NCI-H510A treated with DMSO at 0.1 percent for 48 hours (cell line): ENCODE measurements at regions not wholly inside any gene's neighbourhood (a gene's known extent, or its start where the extent isn't known, plus 50 kb on each side); places are given as distances from the start of the nearest gene placed in this dataset.
"Not testable (repeated sequence)": the region's sequence is repeated elsewhere in the genome, so short reads cannot be mapped to it uniquely, and the experiment has no call there.

ENCODE experiments used
- DNase-seq: peaks from one replicate; lab custom pipeline; 2025; lab: John Stamatoyannopoulos, UW

DNA sequence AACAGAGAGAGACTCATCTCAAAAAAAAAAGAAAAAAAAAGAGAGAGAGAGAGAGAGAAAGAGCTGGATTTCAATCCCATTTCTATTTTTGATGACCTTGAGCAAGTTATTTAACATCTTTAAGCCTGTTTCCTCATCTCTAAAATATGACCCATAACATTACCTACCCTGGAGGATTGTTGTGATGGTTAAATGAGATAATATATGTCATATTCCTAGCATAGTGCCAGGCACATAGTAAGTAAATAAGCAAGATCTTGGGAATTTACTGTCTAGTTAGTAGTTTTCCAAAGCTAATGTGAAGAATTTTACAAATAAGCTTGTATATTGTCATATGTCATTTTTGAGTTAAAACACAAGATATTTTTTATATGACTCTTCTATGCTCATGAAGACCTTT, 236.5 kb downstream of the PHLDA1 start:
- no peak for DNase-seq

DNA sequence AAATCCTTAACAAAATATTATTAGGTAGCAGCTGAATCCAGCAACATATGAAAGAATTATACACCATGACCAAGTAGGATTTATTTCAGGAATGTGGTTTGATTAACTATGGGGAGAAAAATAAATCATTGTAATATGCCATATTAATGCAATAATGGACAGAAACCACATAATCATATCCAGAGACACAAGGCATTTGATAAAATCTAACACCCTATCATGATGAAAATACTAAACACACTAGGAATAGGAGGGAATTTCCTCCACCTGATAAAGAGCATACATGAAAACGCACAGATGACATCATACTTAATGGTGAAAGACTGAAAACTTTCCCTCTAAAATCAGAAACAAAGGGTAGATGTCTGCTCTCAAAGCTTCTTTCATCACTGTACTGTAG, 238.9 kb downstream of the PHLDA1 start:
- no peak for DNase-seq

DNA sequence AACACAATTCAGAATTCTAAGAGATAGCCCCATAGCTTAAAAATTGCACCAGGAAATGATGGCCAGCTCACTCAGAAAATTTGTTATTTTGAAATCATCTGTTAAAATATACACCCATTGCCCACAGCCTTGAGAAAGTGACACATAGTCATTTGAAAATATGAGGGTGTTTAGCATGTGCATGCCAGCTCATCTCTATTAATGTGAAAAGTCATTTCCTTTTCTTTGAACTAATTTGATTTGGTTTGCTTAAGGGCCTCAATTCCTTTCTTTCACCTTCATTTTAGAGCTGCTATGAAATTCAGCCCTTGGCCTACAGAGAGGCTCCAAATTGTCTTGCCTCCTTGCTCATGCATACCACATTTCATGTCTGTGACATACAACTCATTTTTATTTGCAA, 241.4 kb downstream of the PHLDA1 start:
- no peak for DNase-seq

DNA sequence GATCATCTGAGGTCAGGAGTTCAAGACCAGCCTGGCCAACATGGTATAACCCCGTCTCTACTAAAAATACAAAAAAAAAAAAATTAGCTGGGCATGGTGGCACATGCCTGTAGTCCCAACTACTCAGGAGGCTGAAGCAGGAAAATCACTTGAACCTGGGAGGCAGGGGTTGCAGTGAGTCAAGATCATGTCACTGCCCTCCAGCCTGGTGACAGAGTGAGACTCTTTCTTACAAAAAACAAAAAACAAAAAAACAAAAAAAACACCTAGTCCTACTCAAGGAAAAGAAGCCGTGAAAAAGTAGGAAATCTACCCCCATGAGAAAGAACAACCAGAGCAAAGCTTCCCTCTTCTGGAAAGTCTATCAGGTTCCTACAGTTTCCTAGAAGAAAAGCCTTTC, 244.4 kb downstream of the PHLDA1 start:
- DNase-seq, result not testable (repeated sequence)

DNA sequence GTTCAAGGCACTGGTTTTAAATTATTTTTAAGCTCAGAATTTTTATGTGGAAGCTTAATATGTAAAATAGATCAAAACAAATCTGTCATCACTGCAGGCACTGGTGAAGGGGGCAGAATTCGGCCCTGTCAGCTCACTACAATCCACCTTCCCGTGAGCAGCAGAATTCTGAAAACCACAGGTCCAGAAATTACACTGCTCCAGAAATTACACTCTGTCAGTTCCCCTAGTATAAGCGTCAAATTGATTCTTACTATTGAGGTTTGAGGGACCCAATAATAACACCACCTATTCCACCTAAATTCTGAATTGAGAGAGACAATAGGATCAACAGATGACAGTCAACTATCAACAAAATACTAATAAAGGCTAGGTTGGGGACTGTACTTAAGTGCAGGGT, 245.5 kb downstream of the PHLDA1 start:
- no peak for DNase-seq

DNA sequence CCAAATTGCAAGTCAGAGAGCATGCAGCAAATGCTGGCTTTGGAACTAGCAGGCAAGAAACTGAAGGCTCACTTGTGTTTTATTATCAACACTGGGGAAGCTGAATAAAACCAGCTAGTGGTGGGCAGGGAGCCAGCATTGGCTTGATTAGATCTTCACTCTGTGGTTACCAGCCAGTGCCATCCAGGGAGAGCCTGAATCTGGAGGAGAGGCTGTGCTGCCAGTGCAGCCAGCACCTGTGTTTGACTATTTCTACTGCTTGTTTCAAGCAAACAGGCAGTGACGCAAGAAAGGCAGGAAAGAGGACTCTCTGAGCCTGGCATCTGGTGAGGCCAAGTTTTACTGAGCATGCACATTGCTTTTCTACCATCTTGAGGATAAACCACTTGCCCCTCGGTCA, 247.0 kb downstream of the PHLDA1 start:
- DNase-seq, result peak; percentile 95

DNA sequence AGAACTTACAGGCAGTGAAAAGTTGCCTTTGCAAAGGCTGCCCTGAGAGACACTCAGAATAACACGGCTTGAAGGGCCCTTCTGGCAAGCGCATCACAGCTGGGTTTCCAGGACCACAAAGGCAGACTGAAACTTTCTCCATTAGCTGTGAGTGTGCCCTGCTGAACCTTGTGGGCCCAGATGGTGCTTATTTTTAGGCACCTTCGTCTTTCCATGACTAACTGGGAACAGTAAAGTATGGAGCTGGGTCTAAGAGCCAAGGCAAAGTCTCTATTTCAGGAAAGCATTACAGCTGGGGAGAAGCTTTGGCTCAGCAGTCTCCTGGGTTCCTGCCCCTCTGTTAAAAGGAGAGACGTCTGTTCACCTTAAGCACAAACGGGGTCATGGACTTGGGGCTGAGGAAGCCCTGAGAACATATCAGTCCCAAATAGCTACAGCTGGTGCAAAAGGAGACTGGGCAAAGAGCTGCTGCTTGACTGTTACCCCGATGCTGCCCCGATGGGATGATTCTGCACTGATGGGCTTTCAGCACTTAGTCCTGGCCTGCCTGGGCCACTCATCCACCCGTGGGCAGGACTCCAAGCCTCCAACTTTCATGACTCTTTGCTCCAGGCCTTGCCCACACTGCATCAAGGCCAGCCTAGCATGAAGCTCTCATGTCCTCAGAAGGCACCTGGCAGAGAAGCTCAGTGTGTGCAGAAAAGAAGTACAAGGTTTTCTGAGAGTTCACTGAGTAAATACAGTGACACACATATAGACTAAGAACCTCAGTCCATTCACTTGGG, 248.3 kb downstream of the PHLDA1 start:
- peak; percentile 50 for DNase-seq

DNA sequence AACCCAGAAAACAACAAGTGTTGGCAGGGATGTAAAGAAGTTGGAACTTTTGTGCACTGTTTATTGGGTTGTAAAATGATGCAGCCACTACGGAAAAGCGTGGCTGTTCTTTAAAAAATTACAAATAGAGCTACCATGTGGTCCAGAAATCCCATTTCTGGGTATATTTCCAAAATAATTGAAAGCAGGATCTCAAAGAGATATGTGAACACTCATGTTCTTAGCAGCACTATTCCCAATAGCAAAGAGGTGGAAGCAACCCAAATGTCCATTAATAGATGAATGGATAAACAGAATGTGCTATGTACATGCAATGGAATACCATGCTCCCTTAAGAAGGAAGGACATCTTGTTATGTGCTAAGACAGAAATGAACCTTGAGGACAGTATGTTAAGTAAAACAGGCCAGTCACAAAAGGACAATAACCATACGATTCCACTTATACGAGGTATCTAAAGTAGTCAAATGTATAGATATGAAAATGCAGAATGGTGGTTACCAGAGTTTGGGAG, 249.5 kb downstream of the PHLDA1 start:
- no peak for DNase-seq

- no peak for DNase-seq
Measured at GRCh38 chr12:75781532-75782046, 250.0 kb downstream of the PHLDA1 start.

GRCh38 chr12:75779891-75780496, 251.6 kb downstream of the PHLDA1 start:
- peak; percentile 41 for DNase-seq

DNA sequence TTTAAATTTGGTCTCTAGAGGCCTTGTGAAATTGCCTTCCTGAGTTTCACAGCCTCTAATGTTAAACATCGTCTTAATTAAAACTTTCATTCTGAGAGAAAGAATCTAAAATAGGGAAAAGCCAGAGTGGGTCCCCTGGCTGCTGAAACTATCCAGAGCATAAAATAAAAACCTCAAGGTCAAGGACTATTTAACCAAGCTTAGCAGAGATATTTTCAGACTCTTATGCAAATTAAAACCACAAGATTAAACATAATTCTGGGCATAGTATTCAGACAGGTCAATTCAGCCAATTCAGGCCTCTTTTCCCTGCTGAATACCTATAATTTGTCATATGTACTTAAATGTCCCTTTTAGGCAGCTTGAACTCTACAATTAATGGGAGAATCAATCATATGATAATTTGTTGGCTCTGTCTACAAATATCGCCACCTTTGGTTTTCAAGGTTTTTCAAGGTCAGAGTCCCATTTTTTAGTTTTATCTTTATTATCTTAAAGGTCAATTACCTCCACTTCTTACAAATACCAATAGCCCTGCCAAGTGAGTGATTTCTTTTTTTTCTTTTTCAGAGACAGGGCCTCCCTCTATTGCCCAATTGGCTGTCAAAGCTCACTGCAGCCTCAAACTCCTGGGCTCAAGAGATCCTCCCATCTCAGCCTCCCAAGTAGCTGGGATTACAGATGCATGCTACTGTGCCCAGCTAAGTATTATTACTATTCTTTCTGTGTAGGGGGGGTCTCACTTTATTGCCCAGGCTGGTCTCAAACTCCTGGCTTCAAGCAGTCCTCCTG, 257.1 kb downstream of the PHLDA1 start:
- no peak for DNase-seq

GRCh38 chr12:75773377-75773776, 258.2 kb downstream of the PHLDA1 start:
- no peak for DNase-seq

- DNase-seq, result no peak
Measured at GRCh38 chr12:75771023-75771422, 259.6 kb upstream of the KRR1 start.

DNA sequence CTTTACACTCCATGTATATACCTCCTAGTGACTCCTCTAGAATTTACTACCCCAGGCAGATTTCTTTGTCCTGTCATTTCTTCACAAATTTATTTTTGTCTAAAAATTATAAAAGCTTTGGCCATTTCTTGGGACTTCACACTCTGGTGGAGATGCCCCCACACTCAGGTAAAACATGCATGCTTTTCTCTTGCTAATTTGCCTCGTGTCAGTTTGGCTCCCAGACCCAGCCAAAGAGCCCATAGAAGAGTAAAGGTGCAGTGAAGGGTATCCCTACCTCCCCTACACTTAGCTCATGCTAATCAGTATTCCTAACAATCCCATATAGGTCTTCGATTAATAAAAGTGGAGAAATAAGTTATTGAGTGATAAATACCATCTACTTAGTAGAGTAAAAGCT, 256.5 kb upstream of the KRR1 start:
- no peak for DNase-seq

DNA sequence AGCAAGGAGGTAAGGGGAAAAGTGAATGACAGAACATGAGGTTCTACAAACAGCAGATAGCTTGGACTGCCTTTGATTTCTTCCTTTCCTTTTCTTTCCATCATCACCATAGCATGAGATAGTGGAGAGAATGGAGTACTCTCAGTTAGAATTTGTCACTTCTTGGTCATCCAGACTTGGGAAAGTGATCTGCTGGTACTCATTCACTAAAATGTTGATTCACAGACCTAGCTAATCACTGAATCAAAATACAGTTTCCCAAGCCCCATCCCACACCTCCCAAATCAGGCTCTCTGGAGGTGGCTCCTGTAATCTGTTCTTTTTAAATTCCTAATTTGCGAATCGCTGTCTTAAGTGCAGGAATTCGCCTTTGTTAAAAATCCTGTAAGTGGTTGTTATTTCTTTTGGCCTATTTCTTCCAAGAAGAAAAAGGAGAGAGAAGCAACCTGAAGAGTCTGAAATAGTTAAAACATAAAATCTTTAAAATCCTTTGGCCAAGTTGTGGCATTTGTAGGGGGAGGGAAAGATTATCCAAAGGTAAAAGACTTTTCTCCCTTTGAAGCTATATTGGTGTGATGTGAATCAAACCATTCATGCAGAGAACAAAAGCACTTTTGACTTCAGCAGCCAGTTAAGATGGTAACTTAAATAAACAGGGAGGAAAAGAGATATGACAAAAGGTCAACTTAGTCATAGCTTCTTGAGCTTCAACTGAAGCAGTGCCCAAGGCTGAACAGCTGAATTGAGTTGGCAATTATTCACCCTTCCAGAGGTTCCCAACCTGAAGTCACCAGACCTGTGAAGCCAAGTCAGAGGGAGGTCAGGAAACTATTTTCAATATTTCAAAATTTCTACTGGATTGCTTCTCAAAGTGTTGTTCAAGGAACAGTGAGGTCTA, 255.1 kb upstream of the KRR1 start:
- peak; percentile 21 for DNase-seq

- DNase-seq, result no peak
Measured at GRCh38 chr12:75765170-75766059, 254.0 kb upstream of the KRR1 start.

- DNase-seq, result no peak
Measured at GRCh38 chr12:75764091-75764841, 252.9 kb upstream of the KRR1 start.

DNA sequence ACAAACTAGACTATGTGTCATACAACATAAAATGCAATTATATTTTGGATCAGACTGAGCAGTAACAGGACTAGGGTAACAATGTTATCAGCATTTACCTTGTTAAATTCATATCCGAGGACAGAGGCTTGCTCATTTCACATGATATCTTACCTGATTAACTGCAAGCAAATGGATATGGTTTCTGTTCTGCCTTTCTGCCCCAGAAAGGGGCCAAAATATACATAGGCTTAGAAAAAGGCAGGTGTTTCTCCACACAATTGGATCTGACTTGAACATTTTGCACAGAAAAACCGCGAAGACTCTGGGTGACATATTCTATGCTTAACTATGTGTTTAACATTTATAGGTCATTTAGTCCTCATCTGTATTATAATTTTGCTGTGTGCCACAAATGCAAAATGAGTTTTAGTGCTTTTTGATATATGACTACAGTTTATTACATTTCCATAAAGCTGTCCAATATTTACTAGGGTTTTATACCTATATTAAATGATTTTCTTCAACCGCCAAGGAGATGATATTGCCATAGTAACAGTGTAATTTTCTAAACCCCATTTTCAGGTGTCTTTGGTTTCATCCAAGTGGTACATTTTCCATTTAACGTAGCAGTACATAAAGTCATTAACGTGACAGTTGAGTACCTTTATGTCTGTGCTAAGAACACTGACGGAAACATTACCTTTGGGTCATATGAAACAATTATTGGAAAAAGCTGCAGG, 249.3 kb upstream of the KRR1 start:
- DNase-seq, result no peak
